Glomerular visceral epithelial cell (primary cell): ENCODE measurements at regions not wholly inside any gene's neighbourhood (a gene's known extent, or its start where the extent isn't known, plus 50 kb on each side); places are given as distances from the start of the nearest gene placed in this dataset.
A peak's percentile ranks its signal among the peaks of the same experiment; 100 is the strongest.

Experiments
- DNase-seq: peaks from one replicate; pipeline ENCODE4 v3.0.0-alpha.2; 2016; ENCODE audit errors: extremely low spot score

DNA sequence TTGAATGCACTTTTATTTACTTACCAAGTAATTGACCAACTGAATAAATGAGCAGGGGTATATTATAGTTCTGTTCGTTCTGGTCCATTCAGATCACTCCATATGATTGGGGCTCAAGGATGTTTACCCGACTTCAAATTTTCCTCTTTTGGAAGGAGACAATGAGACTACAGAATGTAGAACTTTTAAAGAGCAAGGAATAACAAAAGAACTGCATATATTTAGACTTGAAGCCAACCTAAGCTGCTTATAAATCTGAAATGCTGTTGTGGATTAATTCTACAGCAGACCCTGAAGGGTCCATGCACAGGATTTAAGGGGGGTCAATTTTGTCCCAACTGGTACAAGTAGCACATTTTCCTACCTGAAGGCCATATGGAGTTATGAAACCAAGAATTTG is 610.8 kb downstream of the RAB28 start:
- DNase-seq = no peak

DNA sequence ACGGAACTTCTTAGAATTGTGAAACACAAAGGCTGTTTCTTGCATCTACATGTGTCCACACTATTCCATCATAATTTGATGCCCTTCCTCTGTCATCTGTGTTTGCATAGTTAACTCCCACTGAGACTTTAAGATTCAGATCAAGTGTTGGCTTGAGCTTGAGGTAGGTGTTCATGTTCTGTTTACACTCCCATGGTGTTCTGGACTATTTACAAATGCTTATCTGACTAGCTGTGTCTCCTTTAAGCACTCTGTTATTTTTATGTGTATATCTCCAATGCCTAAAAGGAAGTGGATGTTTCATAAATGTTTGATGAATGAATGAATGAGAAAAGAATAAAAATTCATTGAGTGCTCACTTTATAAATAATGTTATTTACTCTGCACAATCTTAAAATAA is 622.7 kb downstream of the RAB28 start:
- no peak for DNase-seq

DNA sequence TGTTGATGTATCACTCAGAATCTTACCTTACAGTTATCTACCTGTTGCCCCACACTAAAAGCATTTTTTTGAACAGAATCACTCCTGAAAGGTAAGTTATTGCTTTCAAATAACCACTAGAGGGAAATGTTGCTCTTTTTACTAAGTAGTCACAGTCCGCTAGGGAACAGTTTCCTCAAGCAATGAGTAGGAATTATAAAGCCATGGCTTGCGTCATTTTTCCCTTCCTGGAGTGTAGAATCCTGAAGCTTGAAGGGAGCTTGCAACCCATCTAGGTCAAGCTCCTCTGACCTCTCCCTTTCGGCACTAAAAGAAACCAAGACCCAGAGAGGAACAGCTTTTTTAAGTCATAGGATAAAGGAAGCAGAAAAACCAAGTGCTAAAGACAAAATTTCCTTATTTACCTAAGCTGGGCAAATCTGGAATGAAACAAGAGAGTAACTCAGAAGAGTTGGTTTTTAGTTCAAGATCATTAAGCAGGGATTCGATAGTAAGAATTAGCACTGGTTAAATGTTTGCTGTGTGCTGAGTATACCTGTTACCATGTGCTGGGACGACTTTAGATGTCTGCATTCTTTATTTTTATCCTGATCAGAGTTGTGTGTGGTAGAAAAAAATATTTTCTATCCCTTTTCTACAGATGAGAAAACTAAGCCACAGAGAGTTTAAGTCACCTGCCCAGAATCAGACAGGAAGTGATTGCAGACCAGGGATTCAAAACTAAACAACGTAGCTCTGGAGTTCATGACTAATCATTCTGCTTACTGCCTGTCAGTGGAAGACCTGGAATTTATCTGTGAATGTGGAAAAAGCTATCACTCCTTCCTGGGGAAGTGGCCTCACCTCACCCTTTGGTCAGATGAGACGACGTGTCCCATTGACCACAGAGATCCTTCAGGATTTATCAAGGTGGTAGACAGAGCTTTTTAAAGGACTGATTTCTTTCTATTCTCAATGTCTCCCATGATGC is 631.5 kb downstream of the RAB28 start:
- peak; percentile 7 for DNase-seq

DNA sequence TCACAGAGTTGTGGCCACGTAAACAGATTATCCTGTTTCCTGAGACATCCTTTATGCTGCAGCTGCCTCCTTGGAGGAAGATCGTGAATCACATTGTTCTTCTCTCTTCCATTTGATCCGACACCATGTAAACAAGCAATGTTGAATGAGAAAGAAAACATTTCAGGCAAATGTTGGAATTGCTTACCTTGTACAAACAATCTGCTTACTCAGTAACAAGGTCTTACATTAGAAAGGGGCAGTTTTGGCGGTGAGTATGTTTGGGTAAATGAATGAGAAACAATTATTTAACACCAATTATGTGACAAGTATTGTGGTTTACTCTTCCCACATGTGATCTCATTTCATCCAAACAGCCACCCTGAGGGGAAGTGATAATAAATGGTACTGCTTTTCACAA is 637.8 kb downstream of the RAB28 start:
- DNase-seq = no peak

DNA sequence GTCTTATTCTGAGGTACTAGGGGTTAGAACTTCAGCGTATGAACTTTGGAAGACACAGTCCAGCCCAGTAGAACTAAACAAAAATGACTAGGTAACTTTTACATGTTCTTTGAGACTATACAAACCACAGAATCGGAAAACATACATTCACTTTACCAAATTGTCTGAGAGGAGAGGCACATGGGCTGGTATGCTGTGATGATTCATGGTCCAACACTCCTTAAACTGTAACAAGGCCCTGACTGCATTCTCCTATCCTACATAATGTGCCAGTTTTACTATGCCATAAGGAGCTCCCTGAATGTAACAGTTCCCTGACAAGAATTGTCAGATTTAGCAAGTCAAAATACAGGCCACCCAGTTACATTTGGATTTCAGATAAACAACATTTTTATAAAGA is 640.0 kb downstream of the RAB28 start:
- no peak for DNase-seq

DNA sequence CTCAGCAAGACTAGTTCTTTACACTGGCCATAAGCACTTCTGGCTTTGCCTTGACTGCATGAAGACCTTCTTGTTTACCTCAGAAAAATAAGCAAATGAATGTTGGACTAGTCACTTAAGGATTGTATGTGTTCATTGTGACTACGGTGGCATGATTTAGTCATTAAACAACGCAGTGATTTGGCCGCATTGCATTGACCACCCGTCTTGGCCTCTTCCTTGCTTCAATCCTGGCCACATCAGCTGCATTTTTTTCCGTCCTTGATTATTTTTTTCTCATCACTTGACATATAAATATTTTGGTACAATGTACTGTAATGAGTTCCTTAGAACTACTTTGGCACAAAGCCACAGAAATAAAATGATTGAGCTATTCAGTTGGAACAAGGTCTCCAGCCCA is 656.2 kb downstream of the RAB28 start:
- DNase-seq = no peak

DNA sequence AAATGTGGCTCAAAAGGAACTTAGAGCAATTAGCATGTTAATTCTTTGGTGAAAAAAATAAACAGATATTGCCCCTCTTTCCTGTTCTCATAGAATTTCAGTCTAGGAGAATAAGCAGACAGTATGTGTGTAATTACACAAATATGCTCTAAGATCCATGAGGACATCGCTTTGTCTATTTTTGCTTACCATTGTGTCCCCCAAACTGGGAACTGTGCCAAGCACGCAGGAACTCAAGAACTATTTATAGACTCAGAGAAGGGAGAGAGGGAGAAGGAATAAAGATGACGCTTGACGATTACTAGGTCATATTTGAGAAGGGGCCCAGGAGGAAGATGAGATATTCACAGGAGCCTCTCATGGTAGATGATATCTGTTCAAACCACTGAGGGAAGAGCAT is 692.6 kb downstream of the RAB28 start:
- DNase-seq = no peak

DNA sequence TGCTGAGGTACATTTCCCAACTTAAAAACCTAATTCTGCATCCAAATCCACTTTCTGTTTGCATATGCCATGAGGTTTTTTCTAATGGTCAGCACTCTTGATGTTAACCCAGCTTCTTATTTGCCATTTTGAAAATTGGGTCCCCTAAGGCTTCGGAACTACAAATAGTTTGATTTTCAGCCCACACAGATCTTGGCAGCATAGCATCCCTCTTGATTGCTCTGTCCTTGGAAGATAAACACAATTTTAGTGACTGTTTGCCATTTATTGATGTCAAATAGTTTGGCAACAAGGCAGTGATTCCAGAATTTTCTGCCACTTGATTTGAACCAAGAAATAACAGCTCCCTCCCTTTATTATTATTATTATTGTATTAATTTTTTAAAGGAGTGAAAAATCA is 696.9 kb downstream of the RAB28 start:
- no peak for DNase-seq

DNA sequence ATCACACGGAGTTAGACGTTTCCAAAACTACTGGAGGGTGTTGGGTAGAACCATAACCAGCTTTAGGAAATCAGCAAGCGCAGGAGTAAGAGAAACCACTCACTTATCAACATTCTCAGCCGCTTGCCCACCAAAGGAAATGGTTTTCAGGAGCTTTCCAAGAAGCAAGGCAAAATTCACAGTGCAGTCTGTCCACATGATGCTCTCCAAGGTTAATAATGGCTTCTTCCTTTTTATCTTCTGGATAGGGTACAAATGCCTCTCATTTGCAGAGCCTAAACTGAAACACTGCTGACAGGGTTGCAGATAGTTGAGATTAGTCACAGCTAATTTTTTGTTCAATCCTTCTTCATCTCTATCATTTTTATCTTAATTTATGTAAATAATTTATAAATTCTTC is 705.4 kb downstream of the RAB28 start:
- DNase-seq = no peak

DNA sequence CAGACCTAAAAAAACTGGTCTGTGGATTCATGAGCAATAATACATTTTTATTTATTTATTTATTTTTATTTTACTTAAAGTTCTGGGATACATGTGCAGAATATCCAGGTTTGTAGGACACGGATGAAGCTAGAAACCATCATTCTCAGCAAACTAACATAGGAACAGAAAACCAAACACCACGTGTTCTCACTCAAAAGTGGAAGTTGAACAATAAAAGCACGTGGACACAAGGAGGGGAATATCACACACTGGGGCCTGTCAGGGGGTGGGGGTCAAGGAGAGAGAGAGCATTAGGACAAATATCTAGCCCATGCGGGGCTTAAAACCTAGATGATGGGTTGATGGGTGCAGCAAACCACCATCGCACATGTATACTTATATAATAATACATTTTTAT is 705.9 kb downstream of the RAB28 start:
- no peak for DNase-seq

DNA sequence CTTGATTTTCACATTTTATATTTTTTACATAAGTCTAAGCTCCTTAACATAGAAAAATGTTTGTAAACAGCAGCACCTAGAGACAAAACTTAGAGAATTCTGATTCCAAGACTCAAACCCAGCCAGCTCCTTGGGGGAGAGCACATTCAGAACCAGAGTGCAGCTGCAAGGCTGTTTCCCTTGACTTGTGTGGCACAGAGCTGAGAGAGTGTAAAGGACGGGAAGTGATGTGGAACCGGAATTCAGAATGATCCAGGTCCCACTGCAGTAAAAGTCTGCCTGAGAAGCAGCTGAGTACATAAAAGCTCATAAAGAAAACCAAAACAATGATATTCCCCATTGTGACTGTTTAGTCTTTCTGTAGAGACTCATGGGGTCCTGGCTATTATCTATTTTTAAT is 713.8 kb downstream of the RAB28 start:
- DNase-seq = no peak

DNA sequence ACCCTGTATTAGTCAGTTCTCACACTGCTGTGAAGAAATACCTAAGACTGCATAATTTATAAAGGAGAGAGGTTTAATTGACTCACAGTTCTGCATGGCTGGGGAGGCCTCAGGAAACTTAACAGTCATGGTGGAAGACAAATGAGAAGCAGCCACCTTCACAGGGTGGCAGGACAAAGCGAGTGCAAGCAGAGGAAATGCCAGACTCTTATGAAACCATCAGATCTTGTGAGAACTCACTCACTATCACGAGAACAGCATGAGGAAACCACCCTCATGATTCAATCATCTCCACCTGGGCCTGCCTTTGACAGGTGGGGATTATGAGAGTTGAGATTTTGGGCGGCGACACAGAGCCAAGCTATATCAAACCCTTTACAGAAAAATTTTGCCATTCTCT is 722.4 kb downstream of the RAB28 start:
- DNase-seq = no peak

DNA sequence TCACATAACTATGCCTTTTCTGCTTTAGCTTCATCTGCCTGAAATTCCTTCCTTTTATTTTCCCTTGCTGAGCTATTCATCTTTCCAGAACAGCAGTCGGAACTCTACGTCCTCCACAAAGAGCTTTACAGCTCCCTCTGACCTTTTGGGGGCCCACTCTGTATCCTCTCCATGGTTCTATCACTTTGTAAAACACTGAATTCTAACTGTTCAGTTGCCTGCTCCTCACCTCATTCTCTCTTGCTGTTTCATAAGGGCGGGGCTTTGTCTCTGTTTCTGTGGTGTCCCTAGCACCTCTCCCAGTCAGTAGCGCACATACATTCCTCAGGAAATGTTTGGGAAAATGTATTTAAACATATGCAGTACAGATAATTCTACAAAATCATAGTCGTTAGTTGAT is 737.0 kb downstream of the RAB28 start:
- DNase-seq = no peak

DNA sequence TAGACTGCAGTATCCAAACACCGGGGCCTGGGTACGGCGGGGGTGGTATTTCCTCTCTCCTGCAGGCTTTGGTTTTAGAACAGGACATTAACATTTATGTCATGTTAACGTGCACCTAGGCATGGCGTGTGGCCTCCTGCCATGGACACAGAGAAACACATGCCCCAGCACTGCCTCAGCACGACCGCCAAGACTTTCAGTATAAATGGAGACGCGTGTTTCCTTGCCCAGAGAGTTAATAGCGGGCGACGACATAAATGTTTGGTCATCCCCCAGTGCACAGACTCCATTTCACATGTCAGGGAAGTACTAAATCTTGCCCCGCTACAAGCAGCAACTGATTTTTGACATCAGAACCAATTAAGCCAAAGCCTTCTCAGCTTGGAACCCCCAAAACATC is 737.9 kb downstream of the RAB28 start:
- DNase-seq = no peak

DNA sequence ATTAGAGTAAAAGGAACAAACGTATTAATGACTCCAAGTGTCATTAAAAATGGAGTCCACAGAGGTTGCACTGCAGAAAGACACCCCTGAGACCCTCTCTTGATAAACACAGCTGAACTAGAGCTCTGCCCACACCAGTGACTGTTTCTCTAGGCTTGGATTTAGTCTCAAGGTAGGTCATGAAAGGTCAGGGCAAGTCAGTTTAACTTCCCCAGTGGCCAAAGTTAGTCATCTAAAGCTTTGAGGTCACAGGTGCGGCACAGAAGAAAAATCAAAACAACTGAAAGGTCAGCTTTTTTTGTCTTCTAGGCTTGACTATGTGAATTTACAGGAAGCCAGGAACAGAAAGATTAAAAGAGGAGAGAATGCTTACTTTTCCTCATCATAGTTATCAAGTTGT is 749.6 kb downstream of the RAB28 start:
- no peak for DNase-seq

DNA sequence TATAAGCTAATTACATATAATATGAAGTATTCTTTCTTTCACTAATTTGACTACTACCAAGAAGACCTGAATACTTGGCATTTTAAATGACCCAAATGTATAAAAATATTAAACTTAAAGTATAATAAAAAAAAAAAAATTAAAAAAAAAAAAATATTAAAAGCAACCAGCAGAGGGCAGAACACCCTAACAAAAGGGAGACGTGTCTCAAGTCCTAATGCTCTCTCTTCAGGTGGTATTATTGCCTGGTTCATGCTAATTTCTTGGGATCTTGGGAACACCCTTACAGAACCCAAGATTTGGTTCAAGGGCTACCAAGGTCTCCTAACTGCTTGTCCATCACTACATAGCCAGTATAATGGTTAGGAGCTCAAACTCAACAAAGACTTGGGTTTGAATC is 754.8 kb downstream of the RAB28 start:
- peak; percentile 17 for DNase-seq

DNA sequence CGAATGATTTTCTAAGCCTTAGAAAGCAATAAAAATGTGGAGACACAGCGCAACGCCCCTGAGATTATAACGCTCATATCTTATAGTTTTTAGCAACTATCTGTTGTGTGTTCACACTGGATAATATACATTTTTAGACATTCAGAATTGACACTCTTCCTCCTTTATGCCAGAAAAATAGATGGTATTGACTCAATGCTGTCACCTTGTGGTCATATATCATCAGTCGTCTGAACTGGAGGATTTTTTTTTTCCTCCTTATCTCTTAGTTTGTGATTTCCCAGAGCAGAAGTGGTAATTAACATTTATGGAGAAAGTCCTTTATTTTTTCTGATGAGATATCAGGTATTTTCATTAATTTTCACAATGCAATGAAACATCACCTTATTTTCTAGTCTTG is 759.6 kb downstream of the RAB28 start:
- DNase-seq = no peak

DNA sequence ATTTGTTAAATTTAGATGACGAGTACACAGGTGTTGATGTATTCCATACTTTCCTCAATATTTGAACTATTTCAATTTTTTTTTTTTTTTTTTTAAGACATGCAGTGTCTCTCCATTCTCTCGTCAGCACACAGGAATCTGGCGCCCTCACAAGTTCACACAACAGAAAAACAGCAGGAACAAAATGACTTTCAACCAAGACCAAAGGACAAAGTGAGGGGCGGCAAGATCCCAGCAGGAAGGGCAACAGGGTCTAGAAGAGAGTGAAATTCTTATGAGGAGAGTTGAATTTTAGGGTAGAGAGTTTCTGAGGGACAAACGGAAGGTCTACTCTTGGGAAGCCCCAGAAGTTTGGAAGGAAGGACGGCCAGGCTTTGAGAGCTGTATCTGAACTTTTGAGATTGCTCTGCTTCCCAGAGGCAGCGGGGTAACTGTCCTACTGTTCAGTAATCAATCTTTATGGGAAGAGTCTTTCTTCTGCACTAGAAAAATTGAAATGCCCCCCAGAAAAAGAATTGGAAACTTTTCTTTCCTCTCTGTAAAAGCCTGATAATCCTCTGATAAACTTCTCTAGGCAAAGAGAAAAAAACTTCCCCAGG is 760.2 kb downstream of the RAB28 start:
- no peak for DNase-seq

DNA sequence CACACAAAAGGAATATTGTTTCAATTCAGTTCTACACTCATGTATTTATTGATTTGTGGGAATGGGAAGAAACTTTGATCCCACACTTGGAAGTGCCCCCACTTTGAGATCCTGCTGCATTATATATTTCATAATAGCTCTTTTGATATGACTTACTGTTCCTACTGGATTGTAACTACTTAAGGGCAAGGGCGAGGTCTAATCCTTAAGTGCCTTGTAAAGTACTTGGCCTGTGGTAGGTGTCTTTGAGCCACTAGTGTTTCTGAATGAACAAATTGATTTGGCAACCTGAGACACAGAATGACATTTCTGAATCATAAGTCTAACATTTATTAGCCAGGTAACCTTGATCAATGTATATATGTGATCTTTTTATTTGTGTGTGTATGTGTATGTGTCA is 767.2 kb downstream of the RAB28 start:
- DNase-seq = no peak

DNA sequence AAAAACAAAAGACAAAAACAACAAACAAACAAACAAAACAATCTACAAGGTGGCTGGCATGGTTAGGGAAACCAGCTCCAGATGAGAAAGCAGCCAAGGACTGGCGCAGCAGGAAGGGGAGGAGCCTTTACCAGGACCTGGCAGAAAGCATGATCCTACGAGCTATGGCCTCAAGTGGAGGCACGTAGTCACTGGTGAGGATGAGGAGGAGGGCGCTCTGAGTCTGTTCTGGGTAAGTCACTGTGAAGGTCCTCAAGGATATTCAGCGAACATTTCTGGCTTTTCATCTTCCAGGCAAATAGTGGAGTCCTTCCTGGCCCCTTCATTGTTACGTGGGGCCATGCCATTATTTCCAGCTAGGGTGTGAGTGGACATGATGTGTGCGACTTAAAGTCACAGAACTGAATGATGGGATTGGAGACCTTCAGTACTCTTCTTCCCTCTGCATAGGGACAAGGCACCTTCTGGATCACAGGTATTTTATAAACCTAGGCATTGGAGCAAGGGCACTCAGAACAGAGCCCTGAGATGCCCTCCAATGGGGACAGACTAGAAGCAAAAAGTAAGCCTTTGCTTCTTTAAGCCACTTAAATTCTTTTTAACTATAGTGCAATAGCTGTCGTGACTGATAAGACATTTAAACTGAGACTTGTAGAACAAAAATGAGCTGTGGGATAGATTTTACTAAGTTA is 771.3 kb downstream of the RAB28 start:
- DNase-seq = no peak

DNA sequence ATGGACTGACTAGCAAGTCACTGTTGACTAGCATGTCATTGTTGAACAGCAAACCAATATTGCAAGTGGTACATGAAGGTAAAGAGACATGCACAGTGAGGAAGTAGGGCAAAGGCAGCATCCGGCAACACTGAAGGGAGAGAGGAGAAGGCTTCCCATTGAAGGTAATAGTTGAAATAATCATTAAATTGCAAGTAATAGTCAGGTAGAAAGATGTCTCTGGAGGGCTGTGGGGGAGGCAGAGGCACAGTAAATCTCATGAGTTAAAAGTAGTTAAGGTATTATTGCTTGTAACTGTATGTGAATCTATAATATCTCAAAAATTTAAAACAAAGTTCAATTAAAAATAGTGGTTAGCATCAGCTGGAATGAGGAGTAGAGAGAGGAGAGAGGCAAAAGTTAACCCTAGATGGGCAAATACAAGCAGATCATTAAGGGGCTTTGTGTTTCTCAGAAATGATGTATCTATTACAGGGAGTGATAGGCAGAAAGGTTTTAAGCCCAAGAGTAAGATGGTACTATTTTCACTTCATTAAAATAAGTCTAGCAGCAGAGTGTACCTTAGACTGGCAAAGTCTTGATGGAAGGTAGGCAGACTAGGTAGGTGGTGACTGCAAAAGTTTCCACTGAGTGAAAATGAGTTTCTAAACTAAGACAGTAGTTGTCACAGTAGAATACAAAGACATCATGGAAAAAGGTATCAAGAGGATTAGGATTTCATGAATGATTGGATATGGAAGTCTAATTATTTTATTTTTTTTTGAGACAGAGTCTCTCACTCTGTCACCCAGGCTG is 776.6 kb downstream of the RAB28 start:
- DNase-seq = no peak

DNA sequence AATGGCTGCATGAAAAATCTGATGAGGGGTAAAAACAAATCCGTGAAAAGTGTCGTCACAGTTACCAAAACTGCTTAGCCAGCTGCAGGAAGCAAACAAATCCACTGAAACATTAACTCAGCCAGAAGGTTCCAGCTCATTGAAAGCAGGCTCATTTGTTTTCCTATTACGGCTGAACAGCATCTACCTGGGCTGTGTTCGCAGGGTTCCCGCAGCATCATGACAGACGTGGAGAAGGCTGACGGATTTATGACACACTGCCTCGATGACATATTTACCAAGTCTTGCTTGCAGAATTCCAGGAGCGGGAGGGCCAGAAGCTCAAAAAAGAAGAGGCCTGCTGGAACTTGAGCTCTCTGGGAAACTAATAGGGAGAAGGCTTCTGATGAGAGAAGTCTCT is 781.1 kb downstream of the RAB28 start:
- DNase-seq = no peak
